Neural cell (in vitro differentiated cells): ENCODE measurements at regions not wholly inside any gene's neighbourhood (a gene's known extent, or its start where the extent isn't known, plus 50 kb on each side); places are given as distances from the start of the nearest gene placed in this dataset.

Source experiments
- H2AFZ ChIP-seq: fragments of 200-600, 300-800 bp; sonication (generic), shearing (Covaris generic); 2 replicates; pipeline ENCODE4 v1.6.0; 2014; ENCODE audit warnings: low read depth, mild to moderate bottlenecking, antibody characterized with exemption, low read length, moderate library complexity
- H3F3A ChIP-seq: fragments of 200-600 bp; shearing (Covaris generic); 2 replicates; pipeline ENCODE4 v1.6.1; 2016; ENCODE audit warnings: mild to moderate bottlenecking, moderate library complexity, mixed read lengths, antibody characterized with exemption, low read length; ENCODE audit not compliant: insufficient read depth, poor library complexity, severe bottlenecking
- H3K27ac ChIP-seq: fragments of 200-600, 300-800 bp; sonication (generic), shearing (Covaris generic); 2 replicates; pipeline ENCODE4 v1.5.1; 2014; ENCODE audit warnings: mild to moderate bottlenecking, low read length, moderate library complexity
- H3K27me3 ChIP-seq: fragments of 300-800, 200-600 bp; sonication (generic), shearing (Covaris generic); 2 replicates; pipeline ENCODE4 v1.6.0; 2014; ENCODE audit warnings: mild to moderate bottlenecking, low read depth, low read length, moderate library complexity; ENCODE audit not compliant: insufficient read depth
- H3K36me3 ChIP-seq: fragments of 300-800, 200-600 bp; sonication (generic), shearing (Covaris generic); 2 replicates; pipeline ENCODE4 v1.5.1; 2014; ENCODE audit warnings: mild to moderate bottlenecking, antibody characterized with exemption, low read length, moderate library complexity; ENCODE audit not compliant: insufficient read depth
- H3K4me2 ChIP-seq: fragments of 300-800, 200-600 bp; sonication (generic), shearing (Covaris generic); 2 replicates; pipeline ENCODE4 v1.6.0; 2014; ENCODE audit warnings: mild to moderate bottlenecking, low read length
- H3K4me3 ChIP-seq: fragments of 300-800, 200-600 bp; sonication (generic), shearing (Covaris generic); 2 replicates; pipeline ENCODE4 v1.5.1; 2014; ENCODE audit warnings: mild to moderate bottlenecking, low read length, moderate library complexity
- H3K79me2 ChIP-seq: fragments of 200-600 bp; shearing (Covaris generic); replicated peaks from 2 replicates; pipeline ENCODE4 v1.6.0; 2014; ENCODE audit warnings: mild to moderate bottlenecking, low read length, moderate library complexity; ENCODE audit not compliant: insufficient read depth
- H3K9ac ChIP-seq: fragments of 300-800, 200-600 bp; sonication (generic), shearing (Covaris generic); 2 replicates; pipeline ENCODE4 v1.6.1; 2016; ENCODE audit warnings: mild to moderate bottlenecking, low read length, mixed read lengths
- H3K9me2 ChIP-seq: fragments of 200-600 bp; shearing (Covaris generic); 2 replicates; pipeline ENCODE4 v1.6.1; 2016; ENCODE audit warnings: mild to moderate bottlenecking, low read length, mixed read lengths; ENCODE audit not compliant: insufficient read depth
- H3K9me3 ChIP-seq: fragments of 200-600, 300-800 bp; sonication (generic), shearing (Covaris generic); 2 replicates; pipeline ENCODE4 v1.6.1; 2016; ENCODE audit warnings: mild to moderate bottlenecking, mixed run types, low read length, moderate library complexity, mixed read lengths
- H4K20me1 ChIP-seq: fragments of 200-600 bp; shearing (Covaris generic); 2 replicates; pipeline ENCODE4 v1.6.1; 2016; ENCODE audit warnings: mild to moderate bottlenecking, mixed run types; ENCODE audit not compliant: insufficient read depth
- CTCF ChIP-seq: fragments of 450-650 bp; IDR thresholded peaks from 2 replicates; pipeline ENCODE4 v1.5.1; 2014; ENCODE audit warnings: antibody characterized with exemption, mild to moderate bottlenecking, moderate library complexity; ENCODE audit not compliant: poor library complexity, severe bottlenecking
- EP300 ChIP-seq: fragments of 450-650 bp; conservative IDR thresholded peaks from 2 replicates; pipeline ENCODE4 v1.6.1; 2014; ENCODE audit warnings: antibody characterized with exemption, mild to moderate bottlenecking, moderate library complexity; ENCODE audit not compliant: poor library complexity, severe bottlenecking
- EZH2 ChIP-seq: fragments of 200-600, 300-800 bp; shearing (Covaris generic), sonication (generic); IDR thresholded peaks from 2 replicates; pipeline ENCODE4 v1.6.1; 2014; ENCODE audit warnings: antibody characterized with exemption, low read length, borderline replicate concordance, mild to moderate bottlenecking; ENCODE audit not compliant: insufficient read depth, poor library complexity, severe bottlenecking
- MXI1 ChIP-seq: fragments of 450-650 bp; conservative IDR thresholded peaks from 2 replicates; pipeline ENCODE4 v1.6.1; 2014; ENCODE audit warnings: antibody characterized with exemption, mild to moderate bottlenecking; ENCODE audit not compliant: poor library complexity, severe bottlenecking
- POLR2AphosphoS5 ChIP-seq: IDR thresholded peaks from 2 replicates; pipeline ENCODE4 v1.6.1; 2012
- RAD21 ChIP-seq: fragments of 450-650 bp; conservative IDR thresholded peaks from 2 replicates; pipeline ENCODE4 v1.6.1; 2014; ENCODE audit warnings: antibody characterized with exemption, mild to moderate bottlenecking, moderate library complexity
- SMC3 ChIP-seq: fragments of 450-650 bp; conservative IDR thresholded peaks from 2 replicates; pipeline ENCODE4 v1.6.1; 2014; ENCODE audit warnings: antibody characterized with exemption, mild to moderate bottlenecking, moderate library complexity; ENCODE audit not compliant: poor library complexity
- TAF1 ChIP-seq: IDR thresholded peaks from 2 replicates; pipeline ENCODE4 v1.6.1; 2012; ENCODE audit warnings: low read depth

DNA sequence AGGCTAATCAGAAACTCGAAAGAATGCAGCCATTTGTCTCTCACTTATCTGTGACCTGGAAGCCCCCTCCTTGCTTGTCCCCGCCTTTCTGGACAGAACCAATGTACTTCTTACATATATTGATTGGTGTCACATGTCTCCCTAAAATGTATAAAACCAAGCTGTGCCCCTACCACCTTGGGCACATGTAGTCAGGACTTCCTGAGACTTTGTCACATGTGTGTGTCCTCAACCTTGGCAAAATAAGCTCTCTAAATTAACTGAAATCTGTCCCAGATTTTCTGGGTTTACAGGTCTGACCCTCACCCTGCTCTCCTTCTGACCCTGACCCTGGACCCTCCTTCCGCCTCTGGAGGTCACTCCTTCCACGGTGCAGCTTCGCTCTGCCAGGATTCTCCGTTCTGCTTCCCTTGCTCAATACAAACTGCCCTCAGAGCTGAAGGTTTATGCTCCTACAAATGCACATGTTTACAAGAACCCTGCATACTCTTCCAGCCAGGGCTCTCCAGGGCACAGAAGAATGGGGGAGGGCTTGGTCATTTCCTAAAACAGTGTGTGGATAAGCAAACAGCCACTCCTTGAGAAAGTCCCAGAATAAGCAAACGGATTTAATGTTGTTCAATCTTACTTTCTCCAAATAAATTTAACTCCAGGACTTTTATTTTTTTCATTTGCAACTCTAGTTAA lies 160.5 kb downstream of the ACTL8 start:
- no peaks in the 10 kb centered on the region for H3K9me2 ChIP-seq
- H3F3A ChIP-seq = no peaks in the 10 kb centered on the region
- no peaks in the 10 kb centered on the region for H3K36me3 ChIP-seq
- H4K20me1 ChIP-seq = no peaks in the 10 kb centered on the region
- TF ChIP-seq SMC3 (no peak), MXI1 (no peak), RAD21 (no peak), EZH2 (no peak)
- H3K4me3 ChIP-seq = no peak overlapping the region
- no peak overlapping the region for H3K4me2 ChIP-seq
- H2AFZ ChIP-seq = no peak overlapping the region
- H3K79me2 ChIP-seq = no peaks in the 10 kb centered on the region
- H3K27ac ChIP-seq = no peak overlapping the region
- no peak overlapping the region for H3K9ac ChIP-seq
- no peaks in the 10 kb centered on the region for H3K9me3 ChIP-seq
- peaks cover 7% of the 10 kb centered on the region for H3K27me3 ChIP-seq

DNA sequence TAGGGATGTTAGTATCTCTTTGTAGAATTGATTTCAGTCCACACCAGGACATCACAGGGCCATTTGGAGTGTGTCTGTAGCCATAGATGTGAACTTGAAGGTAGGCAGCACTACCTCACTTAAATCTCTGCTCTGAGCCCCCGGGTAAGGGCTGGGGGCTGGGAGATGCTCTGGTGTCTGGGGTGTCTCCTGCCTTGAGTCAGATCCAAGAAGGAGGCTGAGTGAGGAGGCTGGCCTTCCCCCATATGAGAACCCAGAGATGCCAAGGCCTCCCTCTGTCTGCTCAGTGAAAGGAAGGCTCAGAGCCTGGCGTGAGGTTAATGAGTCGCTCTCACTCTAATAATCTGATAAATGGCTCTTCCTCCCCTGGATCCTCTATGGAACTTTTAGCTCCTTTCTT lies 161.6 kb downstream of the ACTL8 start:
- Histone ChIP-seq H3K4me3 (no peak overlapping the region), H3K79me2 (no peaks in the 10 kb centered on the region), H3K27ac (no peak overlapping the region), H3K9me2 (no peaks in the 10 kb centered on the region), H3K9ac (no peak overlapping the region), H4K20me1 (no peaks in the 10 kb centered on the region), H3K27me3 (peaks cover 10% of the 10 kb centered on the region), H3K4me2 (no peak overlapping the region), H3K36me3 (no peaks in the 10 kb centered on the region), H2AFZ (no peak overlapping the region), H3K9me3 (no peaks in the 10 kb centered on the region), H3F3A (no peaks in the 10 kb centered on the region)
- no peak for TF ChIP-seq MXI1
- TF ChIP-seq RAD21 = no peak
- no peak for TF ChIP-seq EZH2
- no peak for TF ChIP-seq CTCF
- no peak for TF ChIP-seq POLR2AphosphoS5

GRCh38 chr1:17919525-17920439 lies 164.6 kb downstream of the ACTL8 start:
- Histone ChIP-seq H3K36me3 (no peaks in the 10 kb centered on the region), H3K27me3 (peaks cover 16% of the 10 kb centered on the region), H2AFZ (no peak overlapping the region), H3K9me2 (no peaks in the 10 kb centered on the region), H3K4me3 (no peak overlapping the region), H3K4me2 (no peak overlapping the region), H3K9ac (no peak overlapping the region), H3K9me3 (no peaks in the 10 kb centered on the region), H3F3A (no peaks in the 10 kb centered on the region), H3K79me2 (no peaks in the 10 kb centered on the region), H4K20me1 (no peaks in the 10 kb centered on the region), H3K27ac (no peak overlapping the region)
- TF ChIP-seq RAD21 (peak; percentile 56), CTCF (peak; percentile 48), SMC3 (peak; percentile 63), TAF1 (no peak), EP300 (no peak)
